KMS-11 (cell line): ENCODE measurements at regions not wholly inside any gene's neighbourhood (a gene's known extent, or its start where the extent isn't known, plus 50 kb on each side); places are given as distances from the start of the nearest gene placed in this dataset.

Experiments used
- H2AFZ ChIP-seq: fragments of 200-600 bp; sonication (generic); 2 replicates; pipeline ENCODE4 v1.6.1; 2016; ENCODE audit warnings: antibody characterized with exemption, mixed run types, low read depth
- H3K27ac ChIP-seq: fragments of 200-600 bp; sonication (generic); 2 replicates; pipeline ENCODE4 v1.6.1; 2016; ENCODE audit warnings: mild to moderate bottlenecking, mixed run types
- H3K27me3 ChIP-seq: fragments of 200-600 bp; sonication (generic); 2 replicates; pipeline ENCODE4 v1.6.1; 2017; ENCODE audit warnings: mild to moderate bottlenecking, low read depth, mixed run types, moderate library complexity; ENCODE audit not compliant: insufficient read depth
- H3K36me3 ChIP-seq: fragments of 200-600 bp; sonication (generic); 2 replicates; pipeline ENCODE4 v1.6.1; 2017; ENCODE audit warnings: mild to moderate bottlenecking, mixed run types; ENCODE audit not compliant: insufficient read depth
- H3K4me1 ChIP-seq: fragments of 200-600 bp; sonication (generic); 2 replicates; pipeline ENCODE4 v1.6.1; 2016; ENCODE audit warnings: mild to moderate bottlenecking, low read depth, mixed run types; ENCODE audit not compliant: poor library complexity, severe bottlenecking
- H3K4me2 ChIP-seq: fragments of 200-600 bp; sonication (generic); 2 replicates; pipeline ENCODE4 v1.7.0; 2016; ENCODE audit warnings: mild to moderate bottlenecking, mixed run types
- H3K4me3 ChIP-seq: fragments of 200-600 bp; sonication (generic); IDR thresholded peaks from 2 replicates; pipeline ENCODE4 v1.6.1; 2017; ENCODE audit warnings: low read depth, low read length, mixed read lengths; ENCODE audit not compliant: insufficient read depth
- H3K79me2 ChIP-seq: fragments of 200-600 bp; sonication (generic); 2 replicates; pipeline ENCODE4 v1.6.1; 2016; ENCODE audit warnings: low read depth, mixed run types; ENCODE audit not compliant: insufficient read depth
- H3K9ac ChIP-seq: fragments of 200-600 bp; sonication (generic); 2 replicates; pipeline ENCODE4 v1.6.1; 2016; ENCODE audit warnings: mild to moderate bottlenecking, mixed run types
- H4K20me1 ChIP-seq: fragments of 200-600 bp; sonication (generic); 2 replicates; pipeline ENCODE4 v1.6.1; 2016; ENCODE audit warnings: mild to moderate bottlenecking, mixed run types; ENCODE audit not compliant: insufficient read depth
- CTCF ChIP-seq: fragments of 200-600 bp; sonication (generic); conservative IDR thresholded peaks from 2 replicates; pipeline ENCODE4 v1.6.1; 2017; ENCODE audit warnings: low read depth, mild to moderate bottlenecking, antibody characterized with exemption, low read length, moderate library complexity, mixed read lengths

DNA sequence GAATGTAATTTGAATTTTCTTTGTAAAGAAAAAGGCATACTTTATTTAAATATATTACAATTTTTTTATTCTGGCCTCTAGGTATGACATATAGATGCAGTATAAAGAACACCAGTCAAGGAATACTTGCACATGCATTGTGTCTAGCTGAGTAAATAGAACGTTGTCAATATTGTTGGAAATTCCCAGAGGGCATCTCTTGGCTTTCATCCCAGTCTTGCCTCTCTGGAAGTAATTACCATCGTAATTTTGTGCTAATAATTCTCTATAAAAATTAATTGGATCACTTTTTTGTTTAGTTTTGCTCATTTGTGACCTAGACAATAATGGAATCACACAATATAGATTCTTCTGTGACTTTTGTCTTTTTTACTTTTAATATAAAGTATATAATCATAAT is 1052.3 kb upstream of the CELF2 start:
- H3K4me3 ChIP-seq, result no peak overlapping the region
- no peaks in the 10 kb centered on the region for H3K27me3 ChIP-seq
- TF ChIP-seq CTCF, result no peak
- no peaks in the 10 kb centered on the region for H3K79me2 ChIP-seq
- H3K27ac ChIP-seq, result no peak overlapping the region
- no peak overlapping the region for H3K4me2 ChIP-seq
- no peaks in the 10 kb centered on the region for H3K36me3 ChIP-seq
- H4K20me1 ChIP-seq, result no peaks in the 10 kb centered on the region
- H2AFZ ChIP-seq, result no peak overlapping the region
- no peak overlapping the region for H3K9ac ChIP-seq
- no peaks in the 10 kb centered on the region for H3K4me1 ChIP-seq

GRCh38 chr10:9986786-9987185 is 1030.9 kb upstream of the CELF2 start:
- H3K27me3 ChIP-seq, result no peaks in the 10 kb centered on the region
- no peaks in the 10 kb centered on the region for H3K36me3 ChIP-seq
- no peaks in the 10 kb centered on the region for H3K79me2 ChIP-seq
- H3K4me1 ChIP-seq, result no peaks in the 10 kb centered on the region
- H3K9ac ChIP-seq, result no peak overlapping the region
- no peak overlapping the region for H2AFZ ChIP-seq
- no peak for TF ChIP-seq CTCF
- H4K20me1 ChIP-seq, result no peaks in the 10 kb centered on the region
- H3K27ac ChIP-seq, result no peak overlapping the region
- H3K4me3 ChIP-seq, result no peak overlapping the region
- no peak overlapping the region for H3K4me2 ChIP-seq

DNA sequence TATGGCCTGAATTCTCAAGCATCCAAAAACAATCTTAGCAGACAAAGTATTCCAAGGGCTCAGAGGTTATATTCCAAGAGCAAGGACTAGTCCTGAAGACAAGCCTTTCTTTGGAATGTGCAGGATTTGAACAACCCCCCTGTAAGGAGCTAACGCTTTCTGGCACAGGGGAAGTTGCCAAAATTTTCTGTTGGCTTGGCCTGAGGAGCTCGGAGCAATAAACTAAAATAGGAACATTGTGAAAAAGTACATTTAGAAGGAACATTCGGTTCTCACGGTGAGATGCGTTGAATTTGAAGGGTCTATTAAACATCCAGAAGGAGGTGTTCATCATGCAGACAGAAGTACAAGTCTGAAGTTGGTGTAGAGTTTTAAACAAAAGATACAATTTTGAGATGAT is 1030.5 kb upstream of the CELF2 start:
- no peak overlapping the region for H3K4me3 ChIP-seq
- H3K4me1 ChIP-seq, result no peaks in the 10 kb centered on the region
- no peak overlapping the region for H3K27ac ChIP-seq
- no peaks in the 10 kb centered on the region for H3K79me2 ChIP-seq
- TF ChIP-seq CTCF, result no peak
- H3K9ac ChIP-seq, result no peak overlapping the region
- no peak overlapping the region for H2AFZ ChIP-seq
- no peak overlapping the region for H3K4me2 ChIP-seq
- no peaks in the 10 kb centered on the region for H4K20me1 ChIP-seq
- no peaks in the 10 kb centered on the region for H3K36me3 ChIP-seq
- H3K27me3 ChIP-seq, result no peaks in the 10 kb centered on the region

- Histone ChIP-seq H3K79me2 (no peaks in the 10 kb centered on the region), H3K4me2 (no peak overlapping the region), H3K27ac (no peak overlapping the region), H2AFZ (no peak overlapping the region), H3K4me1 (no peaks in the 10 kb centered on the region), H3K36me3 (no peaks in the 10 kb centered on the region), H3K9ac (no peak overlapping the region), H4K20me1 (no peaks in the 10 kb centered on the region), H3K27me3 (no peaks in the 10 kb centered on the region), H3K4me3 (no peak overlapping the region)
- no peak for TF ChIP-seq CTCF
Observed at GRCh38 chr10:9992661-9993060, 1025.0 kb upstream of the CELF2 start.

DNA sequence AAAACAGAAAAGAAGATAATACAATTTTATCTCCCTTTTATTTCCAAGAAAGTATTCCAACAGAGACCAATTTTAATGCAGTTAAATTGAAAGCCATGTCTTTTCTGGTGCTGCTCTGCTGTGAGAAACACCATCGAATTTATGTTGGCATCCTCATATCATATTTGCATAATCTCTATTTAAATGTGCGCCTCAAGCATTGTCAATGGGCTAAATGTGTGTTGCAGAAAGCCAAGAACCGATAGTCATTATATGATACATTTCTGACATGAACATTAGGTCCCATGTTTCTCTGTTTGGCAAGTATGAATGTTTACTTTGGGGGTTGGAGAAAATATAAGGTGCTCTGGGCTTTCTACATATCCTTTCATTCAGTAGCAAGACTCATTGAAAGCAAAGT is 1023.5 kb upstream of the CELF2 start:
- H2AFZ ChIP-seq, result no peak overlapping the region
- no peaks in the 10 kb centered on the region for H3K36me3 ChIP-seq
- TF ChIP-seq CTCF, result no peak
- H3K27ac ChIP-seq, result no peak overlapping the region
- no peak overlapping the region for H3K4me3 ChIP-seq
- H3K9ac ChIP-seq, result no peak overlapping the region
- H3K27me3 ChIP-seq, result no peaks in the 10 kb centered on the region
- H3K4me2 ChIP-seq, result no peak overlapping the region
- H3K79me2 ChIP-seq, result no peaks in the 10 kb centered on the region
- H4K20me1 ChIP-seq, result no peaks in the 10 kb centered on the region
- H3K4me1 ChIP-seq, result no peaks in the 10 kb centered on the region
